ENCODE measurements at regions not wholly inside any gene's neighbourhood (a gene's known extent, or its start where the extent isn't known, plus 50 kb on each side); places are given as distances from the start of the nearest gene placed in this dataset.
A peak's percentile ranks its signal among the peaks of the same experiment; 100 is the strongest.

DNA sequence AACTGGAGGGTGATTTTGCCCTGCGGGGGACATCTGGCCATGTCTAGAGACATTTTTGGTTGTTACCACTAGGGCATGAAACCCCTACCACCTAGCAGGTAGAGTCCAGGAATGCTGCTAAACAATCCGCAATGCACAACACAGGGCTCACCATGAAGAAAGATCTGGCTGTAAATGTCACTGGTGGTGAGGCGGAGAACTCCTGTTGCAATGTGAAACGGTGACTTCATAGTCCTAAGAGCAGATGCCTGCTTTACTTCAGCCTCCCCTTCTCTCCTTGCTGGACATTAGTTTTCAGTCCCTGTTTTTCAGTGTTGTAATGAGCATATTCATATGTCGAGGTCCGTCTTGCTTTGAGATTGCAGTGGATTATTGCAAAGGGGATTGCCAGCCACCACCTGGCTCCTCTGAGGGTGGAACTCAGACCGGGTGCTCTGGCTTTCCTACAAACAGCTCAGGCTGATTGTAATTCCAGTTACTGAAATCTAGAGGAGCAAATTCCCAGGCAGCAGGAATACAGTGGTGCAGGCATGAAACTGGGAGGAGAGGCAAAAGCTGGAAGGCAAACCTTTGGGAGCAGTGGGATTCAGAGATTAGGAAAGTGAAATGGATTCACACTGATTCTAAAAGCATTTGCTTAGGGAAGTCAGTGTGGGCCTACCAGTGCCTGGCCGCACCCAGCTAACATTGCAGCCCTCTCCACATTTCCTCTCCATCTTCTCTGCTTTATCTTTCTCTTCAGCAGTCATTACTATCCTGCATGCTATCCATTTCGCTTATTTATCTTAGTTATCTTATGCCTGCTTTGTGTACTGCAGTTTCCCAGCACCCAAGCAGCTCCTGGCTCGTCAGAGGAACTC lies 76.1 kb upstream of the PCDH8 start:
- H2AFZ ChIP-seq (ENCODE audit: low read length): no peak overlapping the region
- H3K4me3 ChIP-seq (replicated peaks in 1 of 3; ENCODE audit: insufficient read depth in 1 of 3, low read depth in 2 of 3, low read length in 3 of 3): no peak overlapping the region
- no peak overlapping the region for H3K27ac ChIP-seq (ENCODE audit: extremely low read length, insufficient read depth, low read length)
- ChIA-PET POLR2A (no interaction called here), CTCF (ENCODE audit: low intra/inter-chr PET ratio, low total read pairs) (no interaction called here)
- DNase-seq (ENCODE audit: low spot score) (peak; percentile 3), ATAC-seq (peak; percentile 58), FAIRE-seq (no peak)
- 19% methylated on average over 10 of the region's 10 CpGs for WGBS (ENCODE audit: low lambda C conversion rate)
- no peaks in the 10 kb centered on the region for H3K36me3 ChIP-seq (replicated peaks in 1 of 2; ENCODE audit: control insufficient read depth in 1 of 2, insufficient read depth in 2 of 2, low read length in 2 of 2)
- no peak overlapping the region for H3K9ac ChIP-seq (ENCODE audit: insufficient read depth, low read depth, low read length)
- no TSS peak for BruUV-seq (replicated peaks)
- H3K79me2 ChIP-seq (ENCODE audit: insufficient read depth, low read length): no peaks in the 10 kb centered on the region
- no peaks in the 10 kb centered on the region for H4K20me1 ChIP-seq (ENCODE audit: insufficient read depth, low read length)
- H3K9me3 ChIP-seq (ENCODE audit: low read length): no peaks in the 10 kb centered on the region
- in situ Hi-C loops (cut with HindIII; ENCODE audit: extremely low pct_ligation_motif_present, low pct_unique_long_range_greater_than_20kb): no loop called here
- no peak overlapping the region for H3K4me2 ChIP-seq (ENCODE audit: low read depth, low read length)
- 0 out of 5 replicates have a peak, but pooled peaks cover 0 to 3% of the 10 kb centered on the region in 2 experiments for H3K27me3 ChIP-seq (ENCODE audit: control insufficient read depth in 1 of 2, insufficient read depth in 2 of 2, low read length in 2 of 2)
- TF ChIP-seq, protein P1, sequence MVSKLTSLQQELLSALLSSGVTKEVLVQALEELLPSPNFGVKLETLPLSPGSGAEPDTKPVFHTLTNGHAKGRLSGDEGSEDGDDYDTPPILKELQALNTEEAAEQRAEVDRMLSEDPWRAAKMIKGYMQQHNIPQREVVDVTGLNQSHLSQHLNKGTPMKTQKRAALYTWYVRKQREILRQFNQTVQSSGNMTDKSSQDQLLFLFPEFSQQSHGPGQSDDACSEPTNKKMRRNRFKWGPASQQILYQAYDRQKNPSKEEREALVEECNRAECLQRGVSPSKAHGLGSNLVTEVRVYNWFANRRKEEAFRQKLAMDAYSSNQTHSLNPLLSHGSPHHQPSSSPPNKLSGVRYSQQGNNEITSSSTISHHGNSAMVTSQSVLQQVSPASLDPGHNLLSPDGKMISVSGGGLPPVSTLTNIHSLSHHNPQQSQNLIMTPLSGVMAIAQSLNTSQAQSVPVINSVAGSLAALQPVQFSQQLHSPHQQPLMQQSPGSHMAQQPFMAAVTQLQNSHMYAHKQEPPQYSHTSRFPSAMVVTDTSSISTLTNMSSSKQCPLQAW (CRISPR knock-in tag; IDR thresholded peaks at IDR 0.05): no peak
- no peak for TF ChIP-seq ZNF17 (CRISPR knock-in tag; IDR thresholded peaks at IDR 0.05)
- no peak for TF ChIP-seq SOX5 (CRISPR knock-in tag; IDR thresholded peaks at IDR 0.05; ENCODE audit: borderline replicate concordance)
- TF ChIP-seq ZNF251 (CRISPR knock-in tag; IDR thresholded peaks at IDR 0.05): no peak
- TF ChIP-seq ZNF34 (CRISPR knock-in tag; IDR thresholded peaks at IDR 0.05; ENCODE audit: borderline replicate concordance): no peak
- TF ChIP-seq ZNF205 (CRISPR knock-in tag; IDR thresholded peaks at IDR 0.05): no peak
- no peak for TF ChIP-seq ZNF839 (CRISPR knock-in tag; IDR thresholded peaks at IDR 0.05; ENCODE audit: borderline replicate concordance)
- TF ChIP-seq NFIC (IDR thresholded peaks at IDR 0.05; ENCODE audit: low read length): no peak
- TF ChIP-seq ZNF773 (CRISPR knock-in tag; IDR thresholded peaks at IDR 0.05; ENCODE audit: borderline replicate concordance): no peak
- TF ChIP-seq CHD4 (IDR thresholded peaks at IDR 0.05; ENCODE audit: borderline replicate concordance, low read length): no peak
- TF ChIP-seq ZNF605 (CRISPR knock-in tag; IDR thresholded peaks at IDR 0.05): no peak
- TF ChIP-seq, protein P2, sequence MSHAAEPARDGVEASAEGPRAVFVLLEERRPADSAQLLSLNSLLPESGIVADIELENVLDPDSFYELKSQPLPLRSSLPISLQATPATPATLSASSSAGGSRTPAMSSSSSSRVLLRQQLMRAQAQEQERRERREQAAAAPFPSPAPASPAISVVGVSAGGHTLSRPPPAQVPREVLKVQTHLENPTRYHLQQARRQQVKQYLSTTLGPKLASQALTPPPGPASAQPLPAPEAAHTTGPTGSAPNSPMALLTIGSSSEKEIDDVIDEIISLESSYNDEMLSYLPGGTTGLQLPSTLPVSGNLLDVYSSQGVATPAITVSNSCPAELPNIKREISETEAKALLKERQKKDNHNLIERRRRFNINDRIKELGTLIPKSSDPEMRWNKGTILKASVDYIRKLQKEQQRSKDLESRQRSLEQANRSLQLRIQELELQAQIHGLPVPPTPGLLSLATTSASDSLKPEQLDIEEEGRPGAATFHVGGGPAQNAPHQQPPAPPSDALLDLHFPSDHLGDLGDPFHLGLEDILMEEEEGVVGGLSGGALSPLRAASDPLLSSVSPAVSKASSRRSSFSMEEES (CRISPR knock-in tag; IDR thresholded peaks at IDR 0.05): no peak
- no peak for TF ChIP-seq CCDC6 (CRISPR knock-in tag; IDR thresholded peaks at IDR 0.05)
- H3K4me1 ChIP-seq (ENCODE audit: insufficient read depth, low read length): no peaks in the 10 kb centered on the region
- intact Hi-C loops (cut with micrococcal nuclease; ENCODE audit: unreplicated experiment): no loop called here

Measured in HepG2 (cell line).